Left ventricle myocardium inferior (tissue), 1 donor: ENCODE measurements at regions not wholly inside any gene's neighbourhood (a gene's known extent, or its start where the extent isn't known, plus 50 kb on each side); places are given as distances from the start of the nearest gene placed in this dataset.

ENCODE experiments used
- DNase-seq: peaks from one replicate; pipeline ENCODE4 v3.0.0-alpha.2; 2020
- H3K27ac ChIP-seq: fragments of 200-600 bp; replicated peaks from 2 replicates; pipeline ENCODE4 v1.8.0; 2021
- H3K27me3 ChIP-seq: fragments of 200-600 bp; 2 replicates; pipeline ENCODE4 v1.8.0; 2021; ENCODE audit warnings: low read depth
- H3K36me3 ChIP-seq: fragments of 200-600 bp; 2 replicates; pipeline ENCODE4 v1.8.0; 2021
- H3K4me1 ChIP-seq: fragments of 200-600 bp; 2 replicates; pipeline ENCODE4 v1.8.0; 2021
- H3K4me3 ChIP-seq: fragments of 200-600 bp; 2 replicates; pipeline ENCODE4 v1.8.0; 2021; ENCODE audit warnings: mild to moderate bottlenecking, moderate library complexity
- H3K9me3 ChIP-seq: fragments of 200-600 bp; replicated peaks from 2 replicates; pipeline ENCODE4 v1.8.0; 2021
- intact Hi-C: fragments of 100-400 bp; cut with micrococcal nuclease; formaldehyde crosslinking; loops from one replicate; pipeline ENCODE4 v1.11.0; 2022
- TF ChIP-seq, protein P1 (sequence below): fragments of 200-600 bp; IDR thresholded peaks from 2 replicates; pipeline ENCODE4 v1.8.0; 2021; ENCODE audit warnings: antibody characterized with exemption, mild to moderate bottlenecking, borderline replicate concordance
- donor health status: DM: no; HTN: yes; CAD: no; lungs with severe emphysema.

DNA sequence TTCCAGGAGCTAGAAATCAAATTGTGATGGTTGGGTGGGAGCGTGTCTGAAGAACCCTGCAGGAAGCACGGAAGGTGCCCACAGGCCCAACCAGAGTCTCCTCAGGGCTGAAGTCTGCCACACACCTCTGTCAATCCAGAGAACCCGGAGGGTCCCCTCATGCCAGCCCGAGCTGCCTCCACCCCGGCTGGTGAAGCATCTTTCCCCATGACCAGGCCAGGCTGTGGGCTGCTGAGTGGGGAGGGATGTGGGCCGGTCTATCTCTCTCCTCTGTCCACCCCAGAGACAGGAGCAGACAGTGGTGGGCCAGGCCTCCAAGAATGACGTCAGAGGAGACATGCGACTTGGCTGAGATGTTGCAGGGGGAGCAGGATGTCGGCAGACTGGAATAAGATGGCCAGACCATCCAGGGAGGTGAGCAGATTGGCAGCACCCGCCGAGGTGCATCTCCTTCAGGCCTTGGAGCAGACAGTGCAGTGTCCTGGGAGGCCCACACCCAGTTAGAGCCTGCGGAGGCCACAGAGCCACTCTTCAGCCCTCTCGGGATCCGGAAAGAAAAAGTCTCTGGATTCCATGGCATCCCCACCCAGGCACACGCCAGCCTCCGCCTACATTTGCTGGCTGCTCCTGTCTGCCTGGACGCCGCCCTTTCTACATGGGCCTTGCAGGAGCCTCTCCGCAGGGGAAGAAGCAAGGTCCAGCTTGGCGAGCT, 1524.9 kb downstream of the BRD1 start:
- intact Hi-C loops = no loop called here
- TF ChIP-seq, protein P1, sequence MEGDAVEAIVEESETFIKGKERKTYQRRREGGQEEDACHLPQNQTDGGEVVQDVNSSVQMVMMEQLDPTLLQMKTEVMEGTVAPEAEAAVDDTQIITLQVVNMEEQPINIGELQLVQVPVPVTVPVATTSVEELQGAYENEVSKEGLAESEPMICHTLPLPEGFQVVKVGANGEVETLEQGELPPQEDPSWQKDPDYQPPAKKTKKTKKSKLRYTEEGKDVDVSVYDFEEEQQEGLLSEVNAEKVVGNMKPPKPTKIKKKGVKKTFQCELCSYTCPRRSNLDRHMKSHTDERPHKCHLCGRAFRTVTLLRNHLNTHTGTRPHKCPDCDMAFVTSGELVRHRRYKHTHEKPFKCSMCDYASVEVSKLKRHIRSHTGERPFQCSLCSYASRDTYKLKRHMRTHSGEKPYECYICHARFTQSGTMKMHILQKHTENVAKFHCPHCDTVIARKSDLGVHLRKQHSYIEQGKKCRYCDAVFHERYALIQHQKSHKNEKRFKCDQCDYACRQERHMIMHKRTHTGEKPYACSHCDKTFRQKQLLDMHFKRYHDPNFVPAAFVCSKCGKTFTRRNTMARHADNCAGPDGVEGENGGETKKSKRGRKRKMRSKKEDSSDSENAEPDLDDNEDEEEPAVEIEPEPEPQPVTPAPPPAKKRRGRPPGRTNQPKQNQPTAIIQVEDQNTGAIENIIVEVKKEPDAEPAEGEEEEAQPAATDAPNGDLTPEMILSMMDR = no peak
- Histone ChIP-seq H3K9me3 (no peaks in the 10 kb centered on the region), H3K4me3 (no peak overlapping the region), H3K4me1 (no peaks in the 10 kb centered on the region), H3K27ac (no peak overlapping the region), H3K36me3 (no peaks in the 10 kb centered on the region), H3K27me3 (peaks cover 96% of the 10 kb centered on the region)
- no peak for DNase-seq

DNA sequence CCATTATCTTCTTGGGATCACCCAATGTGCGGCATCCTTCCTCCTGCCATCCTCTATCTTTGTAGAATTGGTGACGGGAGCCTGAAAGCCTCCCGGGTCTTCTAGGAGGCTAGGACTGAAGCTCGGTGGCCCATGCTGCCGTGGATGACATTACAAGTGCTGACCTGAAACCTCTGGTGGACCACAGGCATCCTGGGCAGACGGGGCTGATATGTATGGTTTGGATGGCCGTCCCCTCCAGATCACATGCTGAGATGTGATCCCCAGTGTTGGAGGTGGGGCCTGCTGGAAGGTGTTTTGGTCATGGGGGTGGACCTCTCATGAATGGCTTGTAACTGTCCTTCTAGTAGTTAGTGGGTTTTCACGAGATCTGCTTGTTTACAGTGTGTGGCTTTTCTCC, 1525.8 kb downstream of the BRD1 start:
- no peak overlapping the region for H3K27ac ChIP-seq
- intact Hi-C loops = no loop called here
- H3K27me3 ChIP-seq = peaks cover 88% of the 10 kb centered on the region
- no peaks in the 10 kb centered on the region for H3K9me3 ChIP-seq
- no peaks in the 10 kb centered on the region for H3K36me3 ChIP-seq
- no peak overlapping the region for H3K4me3 ChIP-seq
- no peak for DNase-seq
- TF ChIP-seq, protein P1 = no peak
- H3K4me1 ChIP-seq = no peaks in the 10 kb centered on the region

DNA sequence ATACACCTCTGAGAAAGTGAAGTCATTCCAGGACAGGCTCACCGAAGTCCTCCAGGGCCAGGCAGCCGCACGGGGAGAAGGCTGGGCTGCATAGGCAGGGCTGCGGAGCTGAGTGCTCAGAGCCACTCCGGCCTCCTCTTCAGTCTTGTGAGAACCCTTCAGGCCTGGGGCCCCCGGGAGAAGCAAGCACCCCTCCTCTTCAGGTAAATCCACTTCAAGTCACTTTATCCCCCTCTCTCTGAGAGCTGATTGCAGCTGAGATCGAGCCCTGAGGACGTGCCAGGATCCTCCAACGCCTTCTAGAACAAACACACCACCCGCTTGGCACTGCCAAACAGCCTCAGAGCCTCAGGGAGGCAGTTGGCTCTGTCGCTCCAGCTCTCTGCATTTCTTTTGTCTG, 1526.3 kb downstream of the BRD1 start:
- TF ChIP-seq, protein P1 = no peak
- H3K4me1 ChIP-seq = no peaks in the 10 kb centered on the region
- peaks cover 83% of the 10 kb centered on the region for H3K27me3 ChIP-seq
- no peak overlapping the region for H3K27ac ChIP-seq
- intact Hi-C loops = no loop called here
- no peaks in the 10 kb centered on the region for H3K36me3 ChIP-seq
- no peak overlapping the region for H3K4me3 ChIP-seq
- no peaks in the 10 kb centered on the region for H3K9me3 ChIP-seq
- DNase-seq = no peak

DNA sequence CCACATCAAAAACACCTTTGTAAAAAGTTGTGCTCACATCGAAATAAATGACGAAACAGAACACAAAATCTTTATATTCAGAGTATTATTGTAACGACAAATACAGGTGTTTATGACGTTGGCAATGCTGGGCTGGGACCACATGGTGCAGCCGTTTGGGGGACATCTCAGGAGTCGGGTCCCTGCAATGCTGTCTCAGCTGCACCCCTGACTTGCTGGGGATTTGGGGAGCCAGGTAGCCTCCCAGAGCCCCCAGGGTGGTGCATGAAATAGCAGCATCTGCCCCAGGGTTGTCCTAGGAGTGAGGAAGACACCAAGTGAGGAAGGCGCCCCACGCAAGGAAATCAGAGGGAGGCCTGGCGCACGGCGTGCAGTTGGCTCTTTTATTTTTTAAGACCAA, 1526.8 kb downstream of the BRD1 start:
- no peak overlapping the region for H3K27ac ChIP-seq
- H3K9me3 ChIP-seq = no peaks in the 10 kb centered on the region
- no peak overlapping the region for H3K4me3 ChIP-seq
- no peak for DNase-seq
- H3K36me3 ChIP-seq = no peaks in the 10 kb centered on the region
- peaks cover 79% of the 10 kb centered on the region for H3K27me3 ChIP-seq
- intact Hi-C loops = no loop called here
- TF ChIP-seq, protein P1 = no peak
- no peaks in the 10 kb centered on the region for H3K4me1 ChIP-seq

GRCh38 chr22:48299801-48300200, 1527.9 kb downstream of the BRD1 start:
- no peaks in the 10 kb centered on the region for H3K4me1 ChIP-seq
- no peak overlapping the region for H3K4me3 ChIP-seq
- no peak overlapping the region for H3K27ac ChIP-seq
- H3K9me3 ChIP-seq = no peaks in the 10 kb centered on the region
- intact Hi-C loops = no loop called here
- H3K36me3 ChIP-seq = no peaks in the 10 kb centered on the region
- DNase-seq = no peak
- TF ChIP-seq, protein P1 = no peak
- peaks cover 76% of the 10 kb centered on the region for H3K27me3 ChIP-seq
